Endothelial cell of umbilical vein (primary cell): ENCODE measurements at regions not wholly inside any gene's neighbourhood (a gene's known extent, or its start where the extent isn't known, plus 50 kb on each side); places are given as distances from the start of the nearest gene placed in this dataset.

Source experiments
- BruUV-seq: library from RNA; stranded (reverse); fragments of 400-500 nt; replicated peaks from 2 replicates; lab custom pipeline; 2021; lab: Mats Ljungman, UMichigan
- CTCF ChIA-PET: fragments of 300-600, 350-600 bp; sonication (Branson Sonifier 250); formaldehyde crosslinking; loops from one replicate; lab custom pipeline; 2021; ENCODE audit warnings: antibody characterized with exemption, inconsistent platforms; lab: Charles Lee
- POLR2A ChIA-PET: fragments of 300-600, 350-600 bp; sonication (Branson Sonifier 250); formaldehyde crosslinking; loops from one replicate; lab custom pipeline; 2021; ENCODE audit warnings: antibody characterized with exemption, inconsistent platforms; lab: Charles Lee
- DNase-seq: peaks from one replicate; pipeline ENCODE4 v3.0.0-alpha.2; 2011; ENCODE audit warnings: low read depth, low spot score
- FAIRE-seq: peaks from 2 replicates; lab custom pipeline; 2011; peaks lifted over from hg19 to GRCh38; lab: Jason Lieb, UNC
- H2AFZ ChIP-seq: 2 replicates; pipeline ENCODE4 v1.6.0; 2012; ENCODE audit warnings: low read depth, low read length, control low read depth, inconsistent platforms
- H3K27ac ChIP-seq: 2 replicates; pipeline ENCODE4 v1.5.1; 2011; ENCODE audit warnings: low read depth, mild to moderate bottlenecking, control low read depth, low read length, moderate library complexity; ENCODE audit not compliant: insufficient read depth
- H3K27me3 ChIP-seq, 2 experiments: 2 replicates each; pipeline versions ENCODE4 v1.6.0 to v1.6.1; 2011; ENCODE audit warnings: low read length in 2 of 2, mixed read lengths in 1 of 2; ENCODE audit not compliant: control insufficient read depth in 2 of 2, insufficient read depth in 2 of 2
- H3K36me3 ChIP-seq, 2 experiments: 2 replicates in 1 of 2; 3 replicates in 1 of 2; pipeline ENCODE4 v1.5.1; 2011; ENCODE audit warnings: low read length in 2 of 2, mild to moderate bottlenecking in 1 of 2, moderate library complexity in 1 of 2; ENCODE audit not compliant: control insufficient read depth in 2 of 2, insufficient read depth in 2 of 2; ENCODE audit errors: extremely low read depth in 1 of 2
- H3K4me1 ChIP-seq: 3 replicates; pipeline ENCODE4 v1.5.1; 2011; ENCODE audit warnings: mild to moderate bottlenecking, low read length; ENCODE audit not compliant: control insufficient read depth, insufficient read depth; ENCODE audit errors: extremely low read depth
- H3K4me2 ChIP-seq: 2 replicates; pipeline ENCODE4 v1.6.1; 2011; ENCODE audit warnings: low read length, control low read depth, mixed read lengths; ENCODE audit not compliant: insufficient read depth
- H3K4me3 ChIP-seq, 3 experiments: fragments of 200-600 bp in 1 of 3; sonication (generic), shearing (Covaris generic) in 1 of 3; replicated peaks in 1 of 3; 2 replicates each; pipeline ENCODE4 v1.5.1; 2011 to 2016; ENCODE audit warnings: control low read depth in 3 of 3, low read length in 3 of 3, mild to moderate bottlenecking in 2 of 3, inconsistent platforms in 1 of 3, low read depth in 1 of 3, moderate library complexity in 1 of 3; ENCODE audit not compliant: insufficient read depth in 1 of 3
- H3K79me2 ChIP-seq: 2 replicates; pipeline ENCODE4 v1.6.0; 2012; ENCODE audit warnings: low read length, inconsistent platforms; ENCODE audit not compliant: control insufficient read depth, insufficient read depth
- H3K9ac ChIP-seq: replicated peaks from 2 replicates; pipeline ENCODE3; 2011; ENCODE audit warnings: low read length, control low read depth; ENCODE audit not compliant: insufficient read depth; ENCODE audit errors: extremely low read depth
- H3K9me1 ChIP-seq: replicated peaks from 3 replicates; pipeline ENCODE4 v1.6.0; 2011; ENCODE audit warnings: mild to moderate bottlenecking, low read length; ENCODE audit not compliant: control insufficient read depth, insufficient read depth; ENCODE audit errors: extremely low read depth
- H3K9me3 ChIP-seq: replicated peaks from 2 replicates; pipeline ENCODE4 v1.5.1; 2012; ENCODE audit warnings: low read length, inconsistent platforms; ENCODE audit not compliant: control insufficient read depth, insufficient read depth
- H4K20me1 ChIP-seq: replicated peaks from 2 replicates; pipeline ENCODE3; 2011; ENCODE audit warnings: mild to moderate bottlenecking, low read length; ENCODE audit not compliant: control insufficient read depth, insufficient read depth; ENCODE audit errors: extremely low read depth
- EZH2 ChIP-seq: IDR thresholded peaks from 2 replicates; pipeline ENCODE4 v1.6.1; 2012; ENCODE audit warnings: borderline replicate concordance, low read depth, mild to moderate bottlenecking, moderate library complexity, low read length, inconsistent platforms; ENCODE audit not compliant: severe bottlenecking
- GATA2 ChIP-seq: IDR thresholded peaks from 2 replicates; pipeline ENCODE4 v1.7.0; 2011; ENCODE audit warnings: low read depth, mild to moderate bottlenecking, moderate library complexity, mixed read lengths, low read length; ENCODE audit not compliant: insufficient read length, insufficient read depth
- JUN ChIP-seq: IDR thresholded peaks from 2 replicates; pipeline ENCODE4 v1.6.1; 2011; ENCODE audit warnings: borderline replicate concordance, low read depth; ENCODE audit not compliant: insufficient read length, insufficient read depth
- POLR2A ChIP-seq: IDR thresholded peaks from 2 replicates; pipeline ENCODE4 v1.6.1; 2012; ENCODE audit warnings: low read depth, mild to moderate bottlenecking, control low read depth, low read length
- POLR2AphosphoS5 ChIP-seq: IDR thresholded peaks from 2 replicates; pipeline ENCODE4 v1.6.1; 2012; ENCODE audit warnings: low read depth, mild to moderate bottlenecking, control low read depth, low read length, moderate library complexity; ENCODE audit not compliant: insufficient read depth
- dilution Hi-C: fragments of 300-500 bp; cut with MboI; formaldehyde crosslinking; loops from one replicate; pipeline ENCODE4 v1.15.0; 2019; ENCODE audit warnings: low sequenced_read_pairs; ENCODE audit not compliant: extremely low pct_ligation_motif_present
- intact Hi-C: fragments of 100-400 bp; cut with micrococcal nuclease; formaldehyde crosslinking; loops from one replicate; pipeline ENCODE4 v1.10.0; 2022
- TF ChIP-seq, protein P1 (sequence below): IDR thresholded peaks from 2 replicates; pipeline ENCODE4 v1.6.1; 2011; ENCODE audit not compliant: insufficient read depth, insufficient read length

DNA sequence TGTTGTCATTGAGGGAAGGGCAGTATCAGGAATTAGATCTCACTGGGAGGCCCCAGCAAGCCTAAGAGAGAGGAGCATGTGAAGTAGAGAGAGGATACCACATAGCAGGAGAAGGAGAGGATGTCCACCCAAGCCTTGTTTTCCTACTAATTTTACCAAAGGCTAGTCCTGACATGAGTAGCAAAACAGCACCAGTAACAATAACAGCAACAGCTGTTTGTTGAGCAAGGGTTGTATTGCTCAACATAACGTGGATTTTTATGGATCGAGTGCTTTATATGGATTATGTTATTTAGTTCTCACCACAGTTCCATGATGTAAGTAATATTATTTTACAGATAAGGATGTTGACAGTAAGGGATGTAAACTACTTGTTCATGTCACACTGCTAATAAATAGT, 135.2 kb upstream of the DLX6 start:
- Histone ChIP-seq H3K9me1 (no peaks in the 10 kb centered on the region), H4K20me1 (no peaks in the 10 kb centered on the region), H3K4me1 (no peaks in the 10 kb centered on the region), H3K79me2 (no peaks in the 10 kb centered on the region), H3K9me3 (no peaks in the 10 kb centered on the region), H3K27ac (no peak overlapping the region), H3K9ac (no peak overlapping the region), H3K36me3 (no peaks in the 10 kb centered on the region), H3K27me3 (no peaks in the 10 kb centered on the region), H3K4me2 (no peak overlapping the region), H3K4me3 (no peak overlapping the region), H2AFZ (no peak overlapping the region)
- DNase-seq: no peak
- dilution Hi-C loops (no loop called here), intact Hi-C loops (no loop called here)
- FAIRE-seq: no peak
- ChIA-PET CTCF (interaction anchor here (1.0 kb wide), 1 partner anchor 7 kb away, joined by 3 read pairs; no protein-coding TSS in a partner anchor), POLR2A (no interaction called here)
- no peak for TF ChIP-seq POLR2A
- no peak for TF ChIP-seq JUN
- BruUV-seq: no TSS peak

DNA sequence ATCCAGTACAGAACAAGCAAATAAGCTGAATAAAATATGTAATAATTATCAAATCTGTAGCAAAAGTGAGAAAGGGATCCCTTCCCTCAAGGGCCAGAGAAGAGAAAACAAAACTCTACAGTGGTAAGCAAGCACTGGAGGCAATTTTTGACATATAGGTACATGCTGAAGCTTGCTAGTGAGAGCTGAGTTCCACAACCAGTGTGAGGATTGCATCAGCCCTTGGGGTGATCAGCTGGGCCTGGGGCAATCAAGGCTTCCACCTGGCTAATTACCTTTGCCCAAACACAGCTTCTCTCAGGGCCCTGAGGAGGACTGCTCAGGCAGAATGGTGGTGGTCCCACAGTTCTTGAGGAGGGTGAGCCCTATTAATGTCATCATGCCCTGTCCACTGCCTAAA, 134.4 kb upstream of the DLX6 start:
- H3K4me1 ChIP-seq: no peaks in the 10 kb centered on the region
- H3K9me3 ChIP-seq: no peaks in the 10 kb centered on the region
- no peak overlapping the region for H3K4me2 ChIP-seq
- no peak overlapping the region for H2AFZ ChIP-seq
- no peak overlapping the region for H3K27ac ChIP-seq
- H3K9me1 ChIP-seq: no peaks in the 10 kb centered on the region
- dilution Hi-C loops (no loop called here), intact Hi-C loops (no loop called here)
- ChIA-PET CTCF (interaction anchor here (1.0 kb wide), 1 partner anchor 8 kb away, joined by 3 read pairs; no protein-coding TSS in a partner anchor), POLR2A (no interaction called here)
- no TSS peak for BruUV-seq
- H3K4me3 ChIP-seq: no peak overlapping the region
- TF ChIP-seq, protein P1, sequence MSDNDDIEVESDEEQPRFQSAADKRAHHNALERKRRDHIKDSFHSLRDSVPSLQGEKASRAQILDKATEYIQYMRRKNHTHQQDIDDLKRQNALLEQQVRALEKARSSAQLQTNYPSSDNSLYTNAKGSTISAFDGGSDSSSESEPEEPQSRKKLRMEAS: no peak
- TF ChIP-seq EZH2 (no peak), POLR2AphosphoS5 (no peak), GATA2 (no peak)
- no peaks in the 10 kb centered on the region for H3K27me3 ChIP-seq
- H3K36me3 ChIP-seq: no peaks in the 10 kb centered on the region
- H4K20me1 ChIP-seq: no peaks in the 10 kb centered on the region
- no peak overlapping the region for H3K9ac ChIP-seq
- DNase-seq (no peak), FAIRE-seq (no peak)
- H3K79me2 ChIP-seq: no peaks in the 10 kb centered on the region
